Osteocyte (in vitro differentiated cells): ENCODE measurements at regions not wholly inside any gene's neighbourhood (a gene's known extent, or its start where the extent isn't known, plus 50 kb on each side); places are given as distances from the start of the nearest gene placed in this dataset.

Experiments used
- DNase-seq: peaks from one replicate; pipeline ENCODE4 v3.0.0; 2021; ENCODE audit warnings: mixed read lengths; ENCODE audit not compliant: unreplicated experiment; ENCODE audit errors: extremely low spot score
- H3K27ac Mint-ChIP-seq: one replicate; pipeline ENCODE4 v1.8.0; 2021; ENCODE audit warnings: mild to moderate bottlenecking, mixed read lengths; ENCODE audit not compliant: unreplicated experiment
- H3K27me3 Mint-ChIP-seq: one replicate; pipeline ENCODE4 v1.8.0; 2021; ENCODE audit warnings: mixed read lengths; ENCODE audit not compliant: unreplicated experiment
- H3K36me3 Mint-ChIP-seq: one replicate; pipeline ENCODE4 v1.8.0; 2021; ENCODE audit warnings: mixed read lengths; ENCODE audit not compliant: unreplicated experiment
- H3K4me1 Mint-ChIP-seq: one replicate; pipeline ENCODE4 v1.8.0; 2021; ENCODE audit warnings: mixed read lengths; ENCODE audit not compliant: unreplicated experiment
- H3K4me3 Mint-ChIP-seq: one replicate; pipeline ENCODE4 v1.8.0; 2021; ENCODE audit warnings: mild to moderate bottlenecking, moderate library complexity, mixed read lengths; ENCODE audit not compliant: unreplicated experiment
- H3K9me3 Mint-ChIP-seq: one replicate; pipeline ENCODE4 v1.8.0; 2021; ENCODE audit warnings: mixed read lengths; ENCODE audit not compliant: unreplicated experiment
- CTCF ChIP-seq: fragments of 200-600 bp; sonication (generic); IDR thresholded peaks from 2 replicates; pipeline ENCODE4 v1.5.0; 2021; ENCODE audit warnings: antibody characterized with exemption, mild to moderate bottlenecking, moderate library complexity

GRCh38 chr5:42015681-42016080, 90.6 kb downstream of the FBXO4 start:
- H3K4me3 Mint-ChIP-seq = no peak overlapping the region
- H3K4me1 Mint-ChIP-seq = no peaks in the 10 kb centered on the region
- H3K36me3 Mint-ChIP-seq = no peaks in the 10 kb centered on the region
- no peak for DNase-seq
- H3K27me3 Mint-ChIP-seq = peaks cover 2% of the 10 kb centered on the region
- TF ChIP-seq CTCF = no peak
- H3K9me3 Mint-ChIP-seq = no peaks in the 10 kb centered on the region
- H3K27ac Mint-ChIP-seq = no peak overlapping the region

GRCh38 chr5:42020788-42021530, 95.9 kb downstream of the FBXO4 start:
- H3K4me1 Mint-ChIP-seq = no peaks in the 10 kb centered on the region
- TF ChIP-seq CTCF = no peak
- no peaks in the 10 kb centered on the region for H3K36me3 Mint-ChIP-seq
- peaks cover 2% of the 10 kb centered on the region for H3K27me3 Mint-ChIP-seq
- H3K4me3 Mint-ChIP-seq = no peak overlapping the region
- DNase-seq = no peak
- H3K9me3 Mint-ChIP-seq = peaks cover 5% of the 10 kb centered on the region
- H3K27ac Mint-ChIP-seq = no peak overlapping the region

- Mint-ChIP-seq H3K4me1 (no peaks in the 10 kb centered on the region), H3K9me3 (peaks cover 5% of the 10 kb centered on the region), H3K4me3 (no peak overlapping the region), H3K36me3 (no peaks in the 10 kb centered on the region), H3K27me3 (no peaks in the 10 kb centered on the region), H3K27ac (no peak overlapping the region)
- DNase-seq = no peak
- no peak for TF ChIP-seq CTCF
Measured at GRCh38 chr5:42021923-42022322, 96.8 kb downstream of the FBXO4 start.

GRCh38 chr5:42022383-42022972, 97.4 kb downstream of the FBXO4 start:
- Mint-ChIP-seq H3K36me3 (no peaks in the 10 kb centered on the region), H3K27ac (no peak overlapping the region), H3K4me1 (no peaks in the 10 kb centered on the region), H3K27me3 (peaks cover 2% of the 10 kb centered on the region), H3K4me3 (no peak overlapping the region), H3K9me3 (peaks cover 5% of the 10 kb centered on the region)
- no peak for DNase-seq
- no peak for TF ChIP-seq CTCF

GRCh38 chr5:42026446-42026845, 101.4 kb downstream of the FBXO4 start:
- H3K4me3 Mint-ChIP-seq = no peak overlapping the region
- H3K4me1 Mint-ChIP-seq = no peaks in the 10 kb centered on the region
- DNase-seq = no peak
- H3K27me3 Mint-ChIP-seq = peaks cover 2% of the 10 kb centered on the region
- no peaks in the 10 kb centered on the region for H3K36me3 Mint-ChIP-seq
- H3K9me3 Mint-ChIP-seq = peaks cover 5% of the 10 kb centered on the region
- H3K27ac Mint-ChIP-seq = no peak overlapping the region
- no peak for TF ChIP-seq CTCF
